OCI-LY1 (cell line): ENCODE measurements at regions not wholly inside any gene's neighbourhood (a gene's known extent, or its start where the extent isn't known, plus 50 kb on each side); places are given as distances from the start of the nearest gene placed in this dataset.
"Not testable (repeated sequence)": the region's sequence is repeated elsewhere in the genome, so short reads cannot be mapped to it uniquely, and the experiment has no call there.

Experiments used
- H2AFZ ChIP-seq: fragments of 200-600 bp; sonication (generic), shearing (Covaris generic); 2 replicates; pipeline ENCODE4 v1.6.0; 2014; ENCODE audit warnings: antibody characterized with exemption, mild to moderate bottlenecking, low read length
- H3F3A ChIP-seq: fragments of 200-600 bp; sonication (generic), shearing (Covaris generic); 2 replicates; pipeline ENCODE4 v1.6.0; 2014; ENCODE audit warnings: mild to moderate bottlenecking, antibody characterized with exemption, low read length, moderate library complexity; ENCODE audit not compliant: insufficient read depth
- H3K27ac ChIP-seq: fragments of 200-600 bp; sonication (generic); 2 replicates; pipeline ENCODE4 v1.5.1; 2014; ENCODE audit warnings: low read length, mixed run types, mild to moderate bottlenecking, low read depth; ENCODE audit not compliant: poor library complexity, severe bottlenecking
- H3K27me3 ChIP-seq: fragments of 200-600 bp; sonication (generic); 2 replicates; pipeline ENCODE4 v1.6.0; 2014; ENCODE audit warnings: antibody characterized with exemption, mild to moderate bottlenecking, low read length, moderate library complexity; ENCODE audit not compliant: insufficient read depth
- H3K36me3 ChIP-seq: fragments of 200-600 bp; sonication (generic); 2 replicates; pipeline ENCODE4 v1.6.1; 2014; ENCODE audit warnings: mild to moderate bottlenecking, antibody characterized with exemption, low read length, moderate library complexity, mixed read lengths; ENCODE audit not compliant: insufficient read depth
- H3K4me1 ChIP-seq: fragments of 200-600 bp; sonication (generic); 2 replicates; pipeline ENCODE4 v1.5.1; 2014; ENCODE audit warnings: mild to moderate bottlenecking, low read length, moderate library complexity; ENCODE audit not compliant: insufficient read depth, severe bottlenecking
- H3K4me2 ChIP-seq: fragments of 200-600 bp; sonication (generic), shearing (Covaris generic); 2 replicates; pipeline ENCODE4 v1.6.1; 2014; ENCODE audit warnings: low read length
- H3K4me3 ChIP-seq: fragments of 200-600 bp; sonication (generic); 2 replicates; pipeline ENCODE4 v1.5.1; 2014; ENCODE audit warnings: low read length, low read depth, mild to moderate bottlenecking, mixed read lengths; ENCODE audit not compliant: poor library complexity, severe bottlenecking
- H3K79me2 ChIP-seq: fragments of 200-600 bp; shearing (Covaris generic); 2 replicates; pipeline ENCODE4 v1.6.1; 2016; ENCODE audit warnings: mixed run types, low read length, mixed read lengths; ENCODE audit not compliant: insufficient read depth
- H3K9ac ChIP-seq: fragments of 200-600 bp; sonication (generic), shearing (Covaris generic); 2 replicates; pipeline ENCODE4 v1.6.1; 2014; ENCODE audit warnings: mild to moderate bottlenecking, low read length, mixed read lengths
- H3K9me2 ChIP-seq: fragments of 200-600 bp; sonication (generic), shearing (Covaris generic); 2 replicates; pipeline ENCODE4 v1.6.1; 2014; ENCODE audit warnings: low read depth, mild to moderate bottlenecking, low read length, mixed read lengths
- H3K9me3 ChIP-seq: fragments of 200-600 bp; shearing (Covaris generic); 2 replicates; pipeline ENCODE4 v1.6.1; 2014; ENCODE audit warnings: low read length, mixed read lengths
- H4K20me1 ChIP-seq: fragments of 200-600 bp; sonication (generic), shearing (Covaris generic); 2 replicates; pipeline ENCODE4 v1.6.0; 2016; ENCODE audit warnings: mild to moderate bottlenecking, low read length; ENCODE audit not compliant: insufficient read depth
- CTCF ChIP-seq: fragments of 200-600 bp; sonication (generic), shearing (Covaris generic); IDR thresholded peaks from 2 replicates; pipeline ENCODE4 v1.5.1; 2017; ENCODE audit warnings: mild to moderate bottlenecking, antibody characterized with exemption, low read length, moderate library complexity, mixed read lengths
- EZH2 ChIP-seq: fragments of 200-600 bp; sonication (generic), shearing (Covaris generic); IDR thresholded peaks from 2 replicates; pipeline ENCODE4 v1.8.0; 2017; ENCODE audit warnings: borderline replicate concordance, mixed run types, mild to moderate bottlenecking, antibody characterized with exemption, low read length, moderate library complexity, mixed read lengths

DNA sequence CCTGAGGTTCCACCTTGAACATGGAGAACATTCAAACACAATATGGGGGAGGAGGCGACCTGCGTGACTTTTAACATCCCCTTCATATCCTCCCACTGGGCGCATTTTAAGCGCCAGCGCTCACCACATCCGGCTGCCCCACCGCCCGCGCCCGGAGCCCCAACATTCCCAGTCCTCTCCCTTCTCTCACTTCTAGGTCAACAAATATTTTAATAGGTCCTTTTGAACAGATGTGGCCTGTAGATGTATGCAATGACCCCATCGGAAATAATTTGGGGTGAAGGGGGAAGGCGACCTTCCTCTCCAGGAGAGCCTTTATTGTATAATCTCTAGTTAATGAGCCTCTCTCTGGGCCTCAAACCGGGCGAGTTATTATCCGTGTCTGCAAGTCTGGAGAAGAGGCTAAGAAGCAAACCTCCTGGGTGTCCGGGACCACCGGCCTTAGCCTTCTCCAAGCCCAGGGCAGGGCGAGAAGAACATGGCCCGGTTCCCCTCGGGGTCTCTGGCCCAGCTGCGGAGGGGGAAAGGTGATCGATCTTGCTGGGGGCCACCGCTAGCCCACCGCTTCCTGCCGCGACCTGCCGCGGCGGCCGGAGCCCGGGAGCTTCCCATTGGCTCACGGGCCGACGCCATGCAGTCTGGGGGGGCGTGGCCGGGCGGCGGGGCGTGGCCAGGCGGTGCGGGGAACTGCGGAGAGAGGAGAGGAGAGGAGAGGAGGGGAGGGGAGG lies 83.2 kb upstream of the HMGA2 start:
- Histone ChIP-seq H3K9ac (no peak overlapping the region), H3K4me3 (no peak overlapping the region)

GRCh38 chr12:65741656-65742017 lies 82.6 kb upstream of the HMGA2 start:
- H3K9me2 ChIP-seq = no peaks in the 10 kb centered on the region
- no peak overlapping the region for H3K9ac ChIP-seq
- no peaks in the 10 kb centered on the region for H3K9me3 ChIP-seq
- H3K4me3 ChIP-seq = no peak overlapping the region
- no peaks in the 10 kb centered on the region for H3K4me1 ChIP-seq
- no peaks in the 10 kb centered on the region for H3F3A ChIP-seq
- no peaks in the 10 kb centered on the region for H4K20me1 ChIP-seq
- no peak for TF ChIP-seq EZH2
- TF ChIP-seq CTCF = no peak
- H2AFZ ChIP-seq = no peak overlapping the region
- no peaks in the 10 kb centered on the region for H3K27me3 ChIP-seq
- no peaks in the 10 kb centered on the region for H3K79me2 ChIP-seq
- no peak overlapping the region for H3K27ac ChIP-seq
- no peak overlapping the region for H3K4me2 ChIP-seq
- no peaks in the 10 kb centered on the region for H3K36me3 ChIP-seq

More for the DNA sequence above, 83.2 kb upstream of the HMGA2 start:
- Histone ChIP-seq H3K79me2 (no peaks in the 10 kb centered on the region), H2AFZ (no peak overlapping the region), H3K36me3 (no peaks in the 10 kb centered on the region), H3K27me3 (no peaks in the 10 kb centered on the region), H3K9me2 (no peaks in the 10 kb centered on the region), H3F3A (no peaks in the 10 kb centered on the region), H3K9me3 (no peaks in the 10 kb centered on the region), H3K4me1 (no peaks in the 10 kb centered on the region), H3K4me2 (no peak overlapping the region), H3K27ac (no peak overlapping the region), H4K20me1 (no peaks in the 10 kb centered on the region)
- TF ChIP-seq EZH2 (no peak), CTCF (no peak)

DNA sequence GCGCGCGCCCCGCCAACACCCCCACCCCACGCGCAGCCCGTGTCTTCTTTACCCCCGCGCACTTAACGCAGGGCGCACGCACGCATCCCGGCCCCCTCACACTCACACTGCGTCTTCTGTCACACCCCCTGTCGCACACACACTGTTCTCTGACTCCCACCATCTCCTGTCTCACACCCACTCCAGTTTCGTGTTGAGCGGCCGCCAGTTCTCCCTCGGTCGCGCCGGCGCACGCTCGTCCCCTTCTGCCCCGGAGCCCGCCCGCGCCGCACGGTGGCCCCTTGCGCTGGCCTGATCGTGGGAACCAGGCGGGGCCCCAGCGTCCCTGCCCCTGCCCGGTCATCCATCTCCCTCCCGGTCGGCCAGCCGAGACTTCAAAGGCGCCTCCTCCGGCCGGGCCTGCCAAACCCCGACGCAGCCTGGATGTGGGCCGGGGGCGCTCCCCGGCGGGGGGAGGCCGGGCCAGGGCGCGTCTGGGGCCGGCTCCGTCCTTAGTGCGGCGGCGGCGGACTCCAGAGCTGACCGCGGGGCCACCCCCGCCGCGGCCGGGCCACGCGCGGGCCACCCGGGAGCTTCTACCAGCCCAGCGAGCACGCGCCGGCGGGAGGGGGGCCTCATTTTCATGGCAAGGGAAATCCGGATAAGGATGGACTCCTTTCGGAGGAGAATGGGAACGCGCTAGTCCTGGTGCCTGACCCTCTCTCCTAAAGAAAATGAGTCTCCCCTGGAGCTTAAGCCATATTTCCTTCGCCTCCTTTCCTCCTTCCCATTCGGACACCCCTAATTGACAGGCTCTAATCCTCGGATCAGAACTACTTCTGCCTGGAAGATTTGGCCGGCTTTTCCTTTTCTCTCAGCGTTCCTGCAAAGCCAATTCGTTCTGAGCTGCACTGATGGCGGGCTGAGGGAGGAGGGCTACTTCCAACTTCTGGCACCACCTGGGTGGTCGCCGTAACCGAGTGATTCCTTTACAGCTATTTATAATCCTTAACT lies 82.0 kb upstream of the HMGA2 start:
- H3K4me2 ChIP-seq = no peak overlapping the region
- H3K9me2 ChIP-seq = no peaks in the 10 kb centered on the region
- no peaks in the 10 kb centered on the region for H3K36me3 ChIP-seq
- H3K4me1 ChIP-seq = no peaks in the 10 kb centered on the region
- TF ChIP-seq CTCF (no peak), EZH2 (no peak)
- H3K27ac ChIP-seq = no peak overlapping the region
- H3K79me2 ChIP-seq = no peaks in the 10 kb centered on the region
- no peak overlapping the region for H3K4me3 ChIP-seq
- H3K9ac ChIP-seq = no peak overlapping the region
- H2AFZ ChIP-seq = no peak overlapping the region
- H4K20me1 ChIP-seq = no peaks in the 10 kb centered on the region
- H3K27me3 ChIP-seq = no peaks in the 10 kb centered on the region
- no peaks in the 10 kb centered on the region for H3K9me3 ChIP-seq
- H3F3A ChIP-seq = no peaks in the 10 kb centered on the region

GRCh38 chr12:65744236-65744840 lies 79.9 kb upstream of the HMGA2 start:
- not testable (repeated sequence) for H3K9me3 ChIP-seq, H3K27ac ChIP-seq, H3K9ac ChIP-seq, H3K79me2 ChIP-seq, H3K4me2 ChIP-seq, H4K20me1 ChIP-seq, H3F3A ChIP-seq, H2AFZ ChIP-seq, H3K36me3 ChIP-seq, H3K4me3 ChIP-seq, H3K4me1 ChIP-seq, H3K27me3 ChIP-seq, H3K9me2 ChIP-seq
